Adrenal gland (tissue), 9 donors: ENCODE measurements at regions not wholly inside any gene's neighbourhood (a gene's known extent, or its start where the extent isn't known, plus 50 kb on each side); places are given as distances from the start of the nearest gene placed in this dataset.

Experiments used
- DNase-seq, 7 donors: peaks; one replicate each; pipeline ENCODE4 v3.0.0-alpha.2; 2019 to 2020
- H3K27ac ChIP-seq, 5 donors: fragments of 200-600 bp; sonication (generic) in 4 of 5; 1 replicate in 3 of 5; 2 replicates in 2 of 5; pipeline versions ENCODE4 v1.5.1 to v1.8.0; 2016 to 2020; ENCODE audit warnings: mild to moderate bottlenecking in 1 of 5
- H3K27me3 ChIP-seq: fragments of 200-600 bp; 2 replicates; pipeline ENCODE4 v1.8.0; 2021
- H3K36me3 ChIP-seq, 2 donors: fragments of 200-600 bp; replicated peaks in 1 of 2; 1 replicate in 1 of 2; 2 replicates in 1 of 2; pipeline versions ENCODE4 v1.5.1 to v1.8.0; 2018 to 2022
- H3K4me1 ChIP-seq, 2 donors: fragments of 200-600 bp; replicated peaks in 1 of 2; 1 replicate in 1 of 2; 2 replicates in 1 of 2; pipeline versions ENCODE4 v1.5.1 to v1.8.0; 2018 to 2021
- H3K4me3 ChIP-seq, 4 donors: fragments of 200-600 bp; sonication (generic) in 3 of 4; one replicate each; pipeline ENCODE4 v1.5.1; 2016 to 2018
- H3K9me3 ChIP-seq, 3 donors: fragments of 200-600 bp; sonication (generic) in 1 of 3; replicated peaks in 1 of 3; 1 replicate in 2 of 3; 2 replicates in 1 of 3; pipeline versions ENCODE4 v1.5.1 to v1.8.0; 2016 to 2021
- CTCF ChIP-seq, 6 experiments: fragments of 450-650 bp in 4 of 6; fragments of 200-600 bp in 2 of 6; sonication (generic) in 1 of 6; IDR thresholded peaks; 1 replicate in 5 of 6; 2 replicates in 1 of 6; pipeline versions ENCODE4 v1.5.1 to v1.8.0; 2016 to 2021; ENCODE audit warnings: antibody characterized with exemption in 6 of 6, mild to moderate bottlenecking in 2 of 6, moderate library complexity in 1 of 6
- POLR2A ChIP-seq, 2 donors: fragments of 450-650 bp; IDR thresholded peaks; one replicate each; pipeline ENCODE4 v1.6.1; 2017; ENCODE audit warnings: antibody characterized with exemption in 2 of 2, mild to moderate bottlenecking in 2 of 2, moderate library complexity in 1 of 2
- WGBS, 4 donors: extraction: QIAGEN DNeasy Blood & Tissue Kit in 2 of 4; methylation state at CpG; one replicate each; pipeline versions ENCODE4 v1.1.5 to v1.1.7; 2013 to 2017; 5-methylcytosine and 5-hydroxymethylcytosine counted together
- intact Hi-C, 2 donors: fragments of 100-400 bp; cut with DNase I; formaldehyde crosslinking; loops; one replicate each; pipeline versions ENCODE4 v1.14.1 to v1.15.0; 2022 to 2023
- donor health status: healthy with polysubstance abuse.
- donor health status: Bipolar disorder and iron deficiency.
- donor health status: DM: yes; HTN: yes; CAD: no.
- donor health status: DM: no; HTN: no; CAD: no.
- donor health status: DM: no; HTN: no; CAD: no.

- no peak for TF ChIP-seq POLR2A (IDR thresholded peaks at IDR 0.05)
- TF ChIP-seq CTCF (IDR thresholded peaks at IDR 0.05), result no peak
- intact Hi-C loops, result no loop called here
- Histone ChIP-seq H3K27me3 (no peaks in the 10 kb centered on the region), H3K27ac (no peak overlapping the region), H3K9me3 (no peaks in the 10 kb centered on the region), H3K4me3 (no peak overlapping the region), H3K36me3 (no peaks in the 10 kb centered on the region), H3K4me1 (no peaks in the 10 kb centered on the region)
- no peak for DNase-seq
- 89 to 95% (median 93%) methylated on average over 1 of the region's 1 CpG for WGBS, 4 donors
Observed at GRCh38 chr9:1668441-1668840, 346.7 kb upstream of the SMARCA2 start.

GRCh38 chr9:1673300-1673699, 341.8 kb upstream of the SMARCA2 start:
- DNase-seq, result no peak
- no peak overlapping the region for H3K27ac ChIP-seq
- no peaks in the 10 kb centered on the region for H3K36me3 ChIP-seq
- no peak for TF ChIP-seq POLR2A (IDR thresholded peaks at IDR 0.05)
- no peak for TF ChIP-seq CTCF (IDR thresholded peaks at IDR 0.05)
- H3K4me3 ChIP-seq, result no peak overlapping the region
- no peaks in the 10 kb centered on the region for H3K27me3 ChIP-seq
- H3K9me3 ChIP-seq, result no peaks in the 10 kb centered on the region
- intact Hi-C loops, result no loop called here
- H3K4me1 ChIP-seq, result no peaks in the 10 kb centered on the region

- WGBS, 4 donors, result 72 to 83% (median 79%) methylated on average over 3 of the region's 3 CpGs
- Histone ChIP-seq H3K4me3 (no peak overlapping the region), H3K9me3 (no peaks in the 10 kb centered on the region), H3K4me1 (no peaks in the 10 kb centered on the region), H3K27me3 (no peaks in the 10 kb centered on the region), H3K36me3 (no peaks in the 10 kb centered on the region), H3K27ac (no peak overlapping the region)
- intact Hi-C loops, result no loop called here
- DNase-seq, result no peak
- TF ChIP-seq CTCF (IDR thresholded peaks at IDR 0.05), result no peak
- TF ChIP-seq POLR2A (IDR thresholded peaks at IDR 0.05), result no peak
Observed at GRCh38 chr9:1676771-1677170, 338.4 kb upstream of the SMARCA2 start.

- no peak for TF ChIP-seq POLR2A (IDR thresholded peaks at IDR 0.05)
- TF ChIP-seq CTCF (IDR thresholded peaks at IDR 0.05), result no peak
- 82 to 96% (median 84%) methylated on average over 2 of the region's 2 CpGs for WGBS, 4 donors
- no peak overlapping the region for H3K27ac ChIP-seq
- H3K4me3 ChIP-seq, result no peak overlapping the region
- no peaks in the 10 kb centered on the region for H3K9me3 ChIP-seq
- no peaks in the 10 kb centered on the region for H3K4me1 ChIP-seq
- intact Hi-C loops, result no loop called here
- H3K27me3 ChIP-seq, result no peaks in the 10 kb centered on the region
- H3K36me3 ChIP-seq, result no peaks in the 10 kb centered on the region
- no peak for DNase-seq
Observed at GRCh38 chr9:1683951-1684350, 331.2 kb upstream of the SMARCA2 start.
